ENCODE measurements at regions not wholly inside any gene's neighbourhood (a gene's known extent, or its start where the extent isn't known, plus 50 kb on each side); places are given as distances from the start of the nearest gene placed in this dataset.
"Not testable (repeated sequence)": the region's sequence is repeated elsewhere in the genome, so short reads cannot be mapped to it uniquely, and the experiment has no call there.

DNA sequence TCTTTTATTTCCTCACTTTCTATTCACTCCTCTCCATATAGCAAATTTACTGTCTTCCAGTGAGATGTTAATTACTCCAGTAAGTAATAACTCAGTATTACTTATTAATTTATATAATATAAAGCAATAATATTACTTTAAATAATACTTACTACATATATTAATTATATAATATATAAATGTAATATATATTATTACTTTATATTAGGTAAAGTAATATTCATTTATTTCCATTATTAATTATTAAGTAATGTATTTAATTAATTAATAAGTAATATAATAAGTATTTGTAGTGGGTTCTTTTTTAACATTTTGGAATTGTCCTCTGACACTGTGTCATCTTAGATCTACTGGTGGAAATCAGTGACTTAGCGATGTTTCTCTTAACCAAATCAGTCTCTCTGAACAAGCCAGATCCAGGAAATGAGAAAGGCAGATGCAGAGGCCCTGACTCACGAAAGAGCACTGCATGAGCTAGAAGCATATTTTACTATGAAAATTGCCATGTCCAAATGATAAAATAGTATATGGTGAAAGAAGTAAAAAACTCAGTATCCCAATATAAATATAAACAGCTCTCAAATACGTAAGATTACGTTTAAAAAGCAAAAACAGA lies 115.9 kb downstream of the DSEL start:
- TF ChIP-seq, protein P1, sequence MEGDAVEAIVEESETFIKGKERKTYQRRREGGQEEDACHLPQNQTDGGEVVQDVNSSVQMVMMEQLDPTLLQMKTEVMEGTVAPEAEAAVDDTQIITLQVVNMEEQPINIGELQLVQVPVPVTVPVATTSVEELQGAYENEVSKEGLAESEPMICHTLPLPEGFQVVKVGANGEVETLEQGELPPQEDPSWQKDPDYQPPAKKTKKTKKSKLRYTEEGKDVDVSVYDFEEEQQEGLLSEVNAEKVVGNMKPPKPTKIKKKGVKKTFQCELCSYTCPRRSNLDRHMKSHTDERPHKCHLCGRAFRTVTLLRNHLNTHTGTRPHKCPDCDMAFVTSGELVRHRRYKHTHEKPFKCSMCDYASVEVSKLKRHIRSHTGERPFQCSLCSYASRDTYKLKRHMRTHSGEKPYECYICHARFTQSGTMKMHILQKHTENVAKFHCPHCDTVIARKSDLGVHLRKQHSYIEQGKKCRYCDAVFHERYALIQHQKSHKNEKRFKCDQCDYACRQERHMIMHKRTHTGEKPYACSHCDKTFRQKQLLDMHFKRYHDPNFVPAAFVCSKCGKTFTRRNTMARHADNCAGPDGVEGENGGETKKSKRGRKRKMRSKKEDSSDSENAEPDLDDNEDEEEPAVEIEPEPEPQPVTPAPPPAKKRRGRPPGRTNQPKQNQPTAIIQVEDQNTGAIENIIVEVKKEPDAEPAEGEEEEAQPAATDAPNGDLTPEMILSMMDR (conservative IDR thresholded peaks at IDR 0.05): no peak
- H3K27me3 Mint-ChIP-seq: no peaks in the 10 kb centered on the region
- H3K9me3 Mint-ChIP-seq: no peaks in the 10 kb centered on the region
- no peaks in the 10 kb centered on the region for H3K36me3 Mint-ChIP-seq
- H3K27ac Mint-ChIP-seq: no peak overlapping the region
- no peak for DNase-seq (ENCODE audit: extremely low spot score, unreplicated experiment)
- H3K4me3 Mint-ChIP-seq: no peak overlapping the region
- no peaks in the 10 kb centered on the region for H3K4me1 Mint-ChIP-seq (ENCODE audit: unreplicated experiment)

DNA sequence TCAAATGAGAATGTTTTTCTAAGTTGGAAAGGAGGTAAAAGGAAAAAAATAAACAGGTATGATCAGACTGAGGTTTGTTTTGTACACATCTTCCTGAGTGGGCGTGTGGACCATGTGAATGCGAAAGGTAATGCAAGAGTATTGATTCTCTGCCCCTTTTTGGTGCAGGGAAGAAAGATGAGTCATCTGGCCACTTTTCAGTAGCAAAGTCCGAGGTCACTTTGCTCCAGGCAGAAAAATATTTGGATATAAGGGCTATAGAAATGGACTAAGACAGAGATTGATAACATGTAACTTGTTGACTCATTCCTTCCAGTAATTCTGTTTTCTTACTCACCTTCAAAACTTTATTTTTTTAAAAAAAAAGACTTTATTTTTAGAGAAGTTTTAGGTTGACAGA lies 130.5 kb downstream of the DSEL start:
- no peaks in the 10 kb centered on the region for H3K9me3 Mint-ChIP-seq
- no peak overlapping the region for H3K27ac Mint-ChIP-seq
- H3K36me3 Mint-ChIP-seq: no peaks in the 10 kb centered on the region
- peaks cover 4% of the 10 kb centered on the region for H3K4me1 Mint-ChIP-seq (ENCODE audit: unreplicated experiment)
- no peak for DNase-seq (ENCODE audit: extremely low spot score, unreplicated experiment)
- no peak overlapping the region for H3K4me3 Mint-ChIP-seq
- H3K27me3 Mint-ChIP-seq: no peaks in the 10 kb centered on the region
- TF ChIP-seq, protein P1 (conservative IDR thresholded peaks at IDR 0.05): no peak

DNA sequence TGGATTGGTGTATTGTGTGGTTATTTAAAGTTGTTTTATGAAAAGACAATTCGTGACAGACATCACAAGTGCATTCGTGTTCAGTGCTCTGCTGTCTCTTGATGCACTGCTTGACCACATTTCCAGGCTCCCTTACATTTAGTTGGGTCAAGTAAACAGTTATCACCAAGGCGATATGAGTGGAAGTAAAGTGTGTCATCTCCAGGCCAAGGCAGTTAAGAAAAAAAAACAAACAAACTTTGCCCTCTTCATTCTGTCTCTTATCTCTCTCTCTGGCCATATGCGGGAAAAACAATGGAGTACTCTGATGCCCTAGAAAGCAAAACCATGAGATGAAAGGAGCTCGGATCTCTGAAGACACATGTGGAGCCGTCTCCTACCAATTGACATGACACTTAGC lies 131.1 kb downstream of the DSEL start:
- Mint-ChIP-seq H3K9me3 (no peaks in the 10 kb centered on the region), H3K4me3 (no peak overlapping the region), H3K27me3 (no peaks in the 10 kb centered on the region), H3K36me3 (no peaks in the 10 kb centered on the region), H3K27ac (no peak overlapping the region), H3K4me1 (ENCODE audit: unreplicated experiment) (peaks cover 4% of the 10 kb centered on the region)
- no peak for DNase-seq (ENCODE audit: extremely low spot score, unreplicated experiment)
- TF ChIP-seq, protein P1 (conservative IDR thresholded peaks at IDR 0.05): no peak

DNA sequence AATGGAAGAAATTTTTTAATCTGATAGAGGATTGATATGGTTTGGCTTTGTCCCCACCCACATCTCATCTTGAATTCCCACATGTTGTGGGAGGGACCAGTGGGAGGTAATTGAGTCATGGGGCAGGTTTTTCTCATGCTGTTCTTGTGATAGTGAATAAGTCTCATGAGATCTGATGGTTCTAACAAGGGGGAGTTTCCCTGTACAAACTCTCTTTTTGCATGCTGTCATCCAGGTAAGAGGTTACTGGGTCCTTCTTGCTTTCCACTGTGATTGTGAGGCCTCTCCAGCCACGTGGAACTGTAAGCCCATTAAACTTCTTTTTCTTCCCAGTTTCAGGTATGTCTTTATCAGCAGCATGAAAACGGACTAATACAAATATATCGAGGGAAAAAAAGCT lies 132.5 kb downstream of the DSEL start:
- H3K36me3 Mint-ChIP-seq; H3K27ac Mint-ChIP-seq; H3K27me3 Mint-ChIP-seq; H3K9me3 Mint-ChIP-seq; H3K4me3 Mint-ChIP-seq; DNase-seq (ENCODE audit: extremely low spot score, unreplicated experiment); H3K4me1 Mint-ChIP-seq (ENCODE audit: unreplicated experiment): not testable (repeated sequence)

DNA sequence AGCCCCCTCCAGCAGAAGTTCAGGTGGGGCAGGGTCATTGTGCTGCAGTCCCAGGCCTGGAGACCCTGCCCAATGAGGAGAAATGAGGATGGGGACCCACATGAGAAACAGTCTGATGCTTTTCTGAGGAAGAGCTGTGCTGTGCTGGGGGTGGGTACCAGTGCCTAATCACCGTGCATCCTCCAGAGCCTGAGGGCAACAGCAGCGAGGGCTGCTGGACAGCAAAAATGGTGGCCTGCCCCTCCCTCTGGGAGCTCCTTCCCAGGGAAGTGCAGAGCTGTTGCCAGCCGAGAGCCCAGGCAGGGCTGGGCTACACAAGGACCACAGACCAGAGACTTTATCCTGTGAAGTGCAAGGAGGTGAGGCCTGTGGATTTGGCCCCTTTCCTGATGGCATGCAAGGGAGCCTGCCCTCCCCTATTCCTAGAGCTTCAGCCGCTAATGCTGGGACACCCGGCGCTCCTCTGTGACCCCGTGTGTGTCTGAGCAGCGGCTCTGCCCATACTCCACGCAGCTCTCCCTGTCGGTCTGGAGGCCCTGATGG lies 134.8 kb downstream of the DSEL start:
- Mint-ChIP-seq H3K36me3 (no peaks in the 10 kb centered on the region), H3K4me1 (ENCODE audit: unreplicated experiment) (peaks cover 4% of the 10 kb centered on the region), H3K9me3 (no peaks in the 10 kb centered on the region), H3K27ac (no peak overlapping the region), H3K27me3 (no peaks in the 10 kb centered on the region), H3K4me3 (no peak overlapping the region)
- DNase-seq (ENCODE audit: extremely low spot score, unreplicated experiment): no peak
- TF ChIP-seq, protein P1 (conservative IDR thresholded peaks at IDR 0.05): no peak

DNA sequence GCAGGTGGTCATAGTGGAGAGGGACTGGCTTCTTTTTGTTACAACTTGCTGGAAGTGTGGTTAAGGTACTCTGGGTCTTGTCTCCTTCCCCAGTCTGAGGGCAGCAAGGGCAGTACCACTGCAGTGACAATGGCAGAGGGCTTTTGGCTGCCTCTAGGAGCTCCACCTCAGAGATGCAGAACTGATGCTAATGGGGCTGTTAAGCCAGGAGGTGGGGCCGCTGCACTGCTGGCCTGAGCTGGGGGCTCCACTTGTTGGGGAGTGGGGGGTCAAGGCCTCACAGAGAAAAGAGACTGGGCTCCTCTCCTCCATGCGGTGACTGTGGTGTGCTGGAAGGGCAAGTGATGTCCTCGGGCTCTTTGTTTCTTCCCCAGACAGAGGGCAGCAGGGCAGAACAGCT lies 135.7 kb downstream of the DSEL start:
- H3K27me3 Mint-ChIP-seq: no peaks in the 10 kb centered on the region
- no peak overlapping the region for H3K27ac Mint-ChIP-seq
- H3K4me1 Mint-ChIP-seq (ENCODE audit: unreplicated experiment): peaks cover 4% of the 10 kb centered on the region
- no peak overlapping the region for H3K4me3 Mint-ChIP-seq
- no peaks in the 10 kb centered on the region for H3K36me3 Mint-ChIP-seq
- DNase-seq (ENCODE audit: extremely low spot score, unreplicated experiment): no peak
- H3K9me3 Mint-ChIP-seq: no peaks in the 10 kb centered on the region
- TF ChIP-seq, protein P1 (conservative IDR thresholded peaks at IDR 0.05): no peak
